GM13977 (cell line): ENCODE measurements at regions not wholly inside any gene's neighbourhood (a gene's known extent, or its start where the extent isn't known, plus 50 kb on each side); places are given as distances from the start of the nearest gene placed in this dataset.
"Not testable (repeated sequence)": the region's sequence is repeated elsewhere in the genome, so short reads cannot be mapped to it uniquely, and the experiment has no call there.

Experiments
- DNase-seq: peaks from one replicate; pipeline ENCODE4 v3.0.0; 2012; ENCODE audit warnings: low spot score
- CTCF ChIP-seq: IDR thresholded peaks from 2 replicates; pipeline ENCODE4 v1.5.1; 2012; ENCODE audit warnings: mild to moderate bottlenecking, control low read depth; ENCODE audit not compliant: insufficient read depth; ENCODE audit errors: extremely low read depth, missing control alignments
- in situ Hi-C: fragments of 300-500 bp; cut with MboI; formaldehyde crosslinking; loops from one replicate; pipeline ENCODE4 v1.12.0; 2022; ENCODE audit warnings: low sequenced_read_pairs, low pct_unique_long_range_greater_than_20kb, mixed read lengths, inconsistent platforms; ENCODE audit not compliant: unreplicated experiment

GRCh38 chr15:34528055-34528754 is 55.2 kb downstream of the GOLGA8B start:
- in situ Hi-C loops, result not testable (repeated sequence)

GRCh38 chr15:34527641-34528040 is 55.8 kb downstream of the GOLGA8B start:
- in situ Hi-C loops, DNase-seq: not testable (repeated sequence)

More at GRCh38 chr15:34528055-34528754, 55.2 kb downstream of the GOLGA8B start:
- not testable (repeated sequence) for DNase-seq

GRCh38 chr15:34523849-34524248 is 59.6 kb downstream of the GOLGA8B start:
- DNase-seq, in situ Hi-C loops: not testable (repeated sequence)

GRCh38 chr15:34522601-34523000 is 60.9 kb downstream of the GOLGA8B start:
- DNase-seq, in situ Hi-C loops: not testable (repeated sequence)

GRCh38 chr15:34521802-34522485 is 61.5 kb downstream of the GOLGA8B start:
- in situ Hi-C loops, DNase-seq: not testable (repeated sequence)

GRCh38 chr15:34520566-34520965 is 62.9 kb downstream of the GOLGA8B start:
- no peak for DNase-seq
- in situ Hi-C loops, result no loop called here
- no peak for TF ChIP-seq CTCF

- DNase-seq, in situ Hi-C loops: not testable (repeated sequence)
Observed at GRCh38 chr15:34520010-34520409, 63.4 kb downstream of the GOLGA8B start.

GRCh38 chr15:34514251-34514670 is 69.2 kb downstream of the GOLGA8B start:
- in situ Hi-C loops, result no loop called here
- no peak for TF ChIP-seq CTCF
- peak; percentile 65 for DNase-seq

GRCh38 chr15:34512628-34513027 is 70.8 kb downstream of the GOLGA8B start:
- in situ Hi-C loops, result no loop called here
- no peak for DNase-seq
- TF ChIP-seq CTCF, result no peak

- no peak for TF ChIP-seq CTCF
- in situ Hi-C loops, result no loop called here
- DNase-seq, result no peak
Observed at GRCh38 chr15:34501131-34501530, 63.5 kb upstream of the GOLGA8A start.
